ENCODE measurements at regions not wholly inside any gene's neighbourhood (a gene's known extent, or its start where the extent isn't known, plus 50 kb on each side); places are given as distances from the start of the nearest gene placed in this dataset.

DNA sequence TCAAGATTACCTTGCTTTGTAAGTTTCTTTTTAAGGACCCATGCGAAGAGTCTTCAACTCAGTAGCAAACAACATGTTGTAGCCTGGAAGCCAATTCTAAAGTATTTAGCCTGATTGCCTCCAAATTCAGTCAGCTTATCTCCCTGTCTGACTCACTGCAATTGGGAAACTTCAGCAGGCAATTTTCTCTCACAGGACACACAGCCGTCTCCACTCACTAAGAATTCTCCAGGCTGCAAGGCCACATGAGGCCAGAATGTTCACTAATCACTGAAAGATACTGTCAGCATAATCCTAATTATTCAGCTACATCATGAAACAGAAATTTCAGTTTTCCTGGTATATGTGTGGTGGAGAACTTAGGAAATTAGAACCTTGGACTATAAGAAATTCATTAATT, 78.1 kb upstream of the PDE1A start:
- TF ChIP-seq EGR1 (IDR thresholded peaks at IDR 0.05) (no peak), ZBTB7A (IDR thresholded peaks at IDR 0.05; ENCODE audit: low read depth) (no peak)
- TF ChIP-seq, protein P1, sequence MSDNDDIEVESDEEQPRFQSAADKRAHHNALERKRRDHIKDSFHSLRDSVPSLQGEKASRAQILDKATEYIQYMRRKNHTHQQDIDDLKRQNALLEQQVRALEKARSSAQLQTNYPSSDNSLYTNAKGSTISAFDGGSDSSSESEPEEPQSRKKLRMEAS (IDR thresholded peaks at IDR 0.05): no peak

Data from Ishikawa (cell line).